Right lobe of liver (tissue), 6 donors: ENCODE measurements at regions not wholly inside any gene's neighbourhood (a gene's known extent, or its start where the extent isn't known, plus 50 kb on each side); places are given as distances from the start of the nearest gene placed in this dataset.
"Not testable (repeated sequence)": the region's sequence is repeated elsewhere in the genome, so short reads cannot be mapped to it uniquely, and the experiment has no call there.

Experiments
- ATAC-seq, 4 donors: fragments of 200-7000 bp; cut with Tn5 transposase; one replicate each; pipeline ENCODE4 v1.9.1; 2020; ENCODE audit warnings: mild to moderate bottlenecking in 4 of 4, moderate library complexity in 4 of 4
- DNase-seq, 3 donors: peaks; one replicate each; pipeline ENCODE4 v3.0.0-alpha.2; 2020
- H3K27ac ChIP-seq, 3 donors: fragments of 200-600 bp; one replicate each; pipeline ENCODE4 v1.8.0; 2022
- H3K27me3 ChIP-seq, 2 donors: fragments of 200-600 bp; one replicate each; pipeline ENCODE4 v1.8.0; 2022
- H3K36me3 ChIP-seq, 4 donors: fragments of 200-600 bp; sonication (generic) in 1 of 4; one replicate each; pipeline versions ENCODE4 v1.5.1 to v1.8.0; 2017 to 2022; ENCODE audit warnings: control low read depth in 1 of 4
- H3K4me1 ChIP-seq, 4 donors: fragments of 200-600 bp; sonication (generic) in 1 of 4; one replicate each; pipeline versions ENCODE4 v1.5.1 to v1.8.0; 2017 to 2022; ENCODE audit warnings: control low read depth in 1 of 4
- H3K4me3 ChIP-seq, 3 donors: fragments of 200-600 bp; one replicate each; pipeline ENCODE4 v1.8.0; 2022
- H3K9me3 ChIP-seq, 4 donors: fragments of 200-600 bp; sonication (generic) in 1 of 4; one replicate each; pipeline versions ENCODE4 v1.5.1 to v1.8.0; 2017 to 2022; ENCODE audit warnings: control low read depth in 1 of 4
- POLR2A ChIP-seq: fragments of 450-650 bp; IDR thresholded peaks from one replicate; pipeline ENCODE4 v1.6.1; 2017; ENCODE audit warnings: antibody characterized with exemption, mild to moderate bottlenecking
- WGBS: methylation state at CpG from one replicate; pipeline ENCODE4 v1.1.6; 2018; ENCODE audit warnings: low coverage, low lambda C conversion rate; ENCODE audit not compliant: insufficient coverage; ENCODE audit errors: missing lambda C conversion rate; 5-methylcytosine and 5-hydroxymethylcytosine counted together
- intact Hi-C, 2 donors: fragments of 100-400 bp; cut with DNase I; formaldehyde crosslinking; loops; one replicate each; pipeline versions ENCODE4 v1.11.2 to v1.14.1; 2022
- TF ChIP-seq, protein P1 (sequence below), 4 donors: fragments of 200-600 bp in 3 of 4; fragments of 450-650 bp in 1 of 4; IDR thresholded peaks; one replicate each; pipeline versions ENCODE4 v1.5.1 to v1.8.0; 2016 to 2022; ENCODE audit warnings: antibody characterized with exemption in 4 of 4, mild to moderate bottlenecking in 2 of 4
- donor health status: DM: no; HTN: yes; CAD: no.
- donor health status: DM: no; HTN: no; CAD: no.
- donor health status: DM: no; HTN: no; CAD: no.
- donor health status: DM: no; HTN: yes; CAD: no.
- donor health status: DM: no; HTN: yes; CAD: no.

DNA sequence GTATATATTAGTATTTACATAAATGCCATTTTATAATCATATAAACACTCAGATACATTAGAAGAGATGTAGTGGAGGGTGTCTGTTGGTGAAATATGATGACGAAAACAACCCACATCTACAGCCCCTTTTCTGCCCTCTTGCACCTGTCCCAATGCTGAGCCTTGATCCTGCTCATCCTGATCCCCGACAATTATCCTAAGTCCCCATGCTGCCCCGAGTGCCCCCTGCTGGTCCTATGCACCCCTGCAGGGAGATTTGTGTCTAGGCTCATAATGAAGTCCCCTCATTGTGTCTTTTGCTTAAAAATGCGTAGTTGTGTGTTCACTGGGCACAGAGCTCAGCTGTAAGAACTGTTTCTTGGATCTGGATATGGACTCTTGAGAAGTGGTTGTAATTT lies 554.5 kb downstream of the TMEM121 start:
- Histone ChIP-seq H3K9me3 (no peaks in the 10 kb centered on the region), H3K4me3 (no peak overlapping the region), H3K27ac (no peak overlapping the region), H3K4me1 (no peaks in the 10 kb centered on the region), H3K27me3 (no peaks in the 10 kb centered on the region), H3K36me3 (no peaks in the 10 kb centered on the region)
- 40% methylated on average over 1 of the region's 4 CpGs for WGBS
- no peak for ATAC-seq
- no peak for TF ChIP-seq POLR2A
- TF ChIP-seq, protein P1, sequence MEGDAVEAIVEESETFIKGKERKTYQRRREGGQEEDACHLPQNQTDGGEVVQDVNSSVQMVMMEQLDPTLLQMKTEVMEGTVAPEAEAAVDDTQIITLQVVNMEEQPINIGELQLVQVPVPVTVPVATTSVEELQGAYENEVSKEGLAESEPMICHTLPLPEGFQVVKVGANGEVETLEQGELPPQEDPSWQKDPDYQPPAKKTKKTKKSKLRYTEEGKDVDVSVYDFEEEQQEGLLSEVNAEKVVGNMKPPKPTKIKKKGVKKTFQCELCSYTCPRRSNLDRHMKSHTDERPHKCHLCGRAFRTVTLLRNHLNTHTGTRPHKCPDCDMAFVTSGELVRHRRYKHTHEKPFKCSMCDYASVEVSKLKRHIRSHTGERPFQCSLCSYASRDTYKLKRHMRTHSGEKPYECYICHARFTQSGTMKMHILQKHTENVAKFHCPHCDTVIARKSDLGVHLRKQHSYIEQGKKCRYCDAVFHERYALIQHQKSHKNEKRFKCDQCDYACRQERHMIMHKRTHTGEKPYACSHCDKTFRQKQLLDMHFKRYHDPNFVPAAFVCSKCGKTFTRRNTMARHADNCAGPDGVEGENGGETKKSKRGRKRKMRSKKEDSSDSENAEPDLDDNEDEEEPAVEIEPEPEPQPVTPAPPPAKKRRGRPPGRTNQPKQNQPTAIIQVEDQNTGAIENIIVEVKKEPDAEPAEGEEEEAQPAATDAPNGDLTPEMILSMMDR (IDR thresholded peaks at IDR 0.05): no peak
- intact Hi-C loops: no loop called here
- DNase-seq: no peak

DNA sequence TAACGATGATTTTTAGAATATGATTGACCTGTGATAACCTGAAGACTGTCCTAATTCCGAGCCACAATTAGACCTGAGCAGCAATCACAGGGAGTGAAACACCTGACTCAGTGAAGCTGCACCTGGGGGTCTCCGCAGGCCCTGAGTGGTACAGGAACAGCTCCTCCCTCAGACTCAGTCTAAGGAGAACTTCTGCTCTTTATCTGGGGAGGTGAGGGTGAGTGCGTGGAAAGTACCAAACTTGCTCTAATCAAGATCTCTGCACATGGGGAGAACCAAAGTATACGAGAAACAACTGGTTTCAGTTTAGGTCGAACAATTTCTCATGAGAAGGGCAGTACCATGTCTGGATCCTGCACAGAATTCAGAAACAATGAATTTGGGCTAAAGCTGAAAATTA lies 555.3 kb downstream of the TMEM121 start:
- H3K9me3 ChIP-seq, H3K4me1 ChIP-seq, H3K27ac ChIP-seq, ATAC-seq, intact Hi-C loops, H3K36me3 ChIP-seq, H3K4me3 ChIP-seq, H3K27me3 ChIP-seq, DNase-seq: not testable (repeated sequence)
- 51% methylated on average over 3 of the region's 6 CpGs for WGBS

DNA sequence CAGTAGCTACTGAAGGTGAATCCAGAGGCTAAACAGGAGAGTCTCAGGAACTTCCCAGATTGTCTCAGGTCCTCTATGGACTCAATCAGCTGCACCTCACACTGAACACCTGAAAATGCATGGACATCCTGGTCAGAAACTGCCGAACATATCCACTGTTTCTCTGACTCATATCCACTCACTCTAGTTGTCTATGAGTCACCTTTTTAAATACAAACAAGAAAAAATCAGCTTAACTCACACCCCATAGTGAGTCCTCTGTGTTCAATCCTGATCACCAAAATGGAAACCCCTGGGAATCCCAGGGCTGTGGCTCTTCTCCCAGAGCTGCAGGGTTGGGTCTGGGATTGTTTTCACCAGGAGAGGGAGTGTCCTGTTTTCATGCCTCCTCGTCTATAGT lies 556.7 kb downstream of the TMEM121 start:
- Histone ChIP-seq H3K36me3 (no peaks in the 10 kb centered on the region), H3K27me3 (no peaks in the 10 kb centered on the region), H3K4me1 (no peaks in the 10 kb centered on the region), H3K27ac (no peak overlapping the region), H3K9me3 (no peaks in the 10 kb centered on the region), H3K4me3 (no peak overlapping the region)
- WGBS: 25% methylated on average over 1 of the region's 2 CpGs
- TF ChIP-seq POLR2A: no peak
- TF ChIP-seq, protein P1 (IDR thresholded peaks at IDR 0.05): no peak
- no peak for ATAC-seq
- intact Hi-C loops: no loop called here
- DNase-seq: no peak

DNA sequence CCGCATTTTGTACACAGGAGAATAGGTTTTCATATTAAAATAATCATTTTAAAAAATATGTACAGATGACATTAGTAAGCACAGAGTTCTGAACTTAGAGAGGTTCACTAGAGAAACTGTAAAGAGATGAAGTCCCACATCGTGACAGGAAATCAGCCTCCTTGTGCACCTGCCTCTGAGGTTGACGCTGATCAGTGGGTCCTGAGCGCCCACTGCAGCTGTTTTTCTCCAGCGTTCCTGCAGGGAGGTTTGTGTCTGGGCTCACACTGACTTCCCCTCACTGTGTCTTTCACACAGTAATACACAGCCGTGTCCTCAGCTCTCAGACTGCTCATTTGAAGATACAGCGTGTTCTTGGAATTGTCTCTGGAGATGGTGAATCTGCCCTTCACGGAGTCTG lies 561.5 kb downstream of the TMEM121 start:
- DNase-seq: no peak
- intact Hi-C loops: no loop called here
- Histone ChIP-seq H3K4me3 (no peak overlapping the region), H3K36me3 (no peaks in the 10 kb centered on the region), H3K4me1 (no peaks in the 10 kb centered on the region), H3K27ac (no peak overlapping the region), H3K9me3 (no peaks in the 10 kb centered on the region), H3K27me3 (no peaks in the 10 kb centered on the region)
- WGBS: 21% methylated on average over 2 of the region's 8 CpGs
- no peak for TF ChIP-seq POLR2A
- TF ChIP-seq, protein P1 (IDR thresholded peaks at IDR 0.05): no peak
- no peak for ATAC-seq

DNA sequence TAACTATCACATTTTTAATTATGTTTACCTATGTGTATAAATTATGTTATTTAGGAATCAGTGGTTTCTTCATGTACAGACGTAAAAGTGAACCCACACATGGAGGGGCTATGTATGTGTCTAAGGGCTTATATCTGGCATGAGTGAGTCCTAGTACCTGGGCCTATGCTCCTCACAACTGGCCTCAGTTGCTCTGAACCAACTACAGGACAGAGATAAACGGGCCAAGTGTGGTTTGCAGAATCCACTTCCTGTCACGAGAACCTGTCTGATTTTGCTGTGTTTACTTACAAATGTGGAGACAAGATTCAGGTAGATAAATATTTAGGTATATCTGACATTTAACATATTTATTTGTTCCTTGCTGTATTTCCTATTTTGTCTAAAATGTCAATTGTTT lies 562.5 kb downstream of the TMEM121 start:
- DNase-seq, H3K9me3 ChIP-seq, H3K36me3 ChIP-seq, H3K4me1 ChIP-seq, H3K4me3 ChIP-seq, H3K27ac ChIP-seq, H3K27me3 ChIP-seq, ATAC-seq, intact Hi-C loops: not testable (repeated sequence)
- 41% methylated on average over 3 of the region's 3 CpGs for WGBS

- peak in 2 of 3 donors; percentile 34 to 51 for DNase-seq
- intact Hi-C loops: no loop called here
- peak in 1 of 4 donors; percentile 25 for ATAC-seq
- H3K27me3 ChIP-seq: no peaks in the 10 kb centered on the region
- no CpG with 5 or more reads among the region's 11 CpGs for WGBS
- no peaks in the 10 kb centered on the region for H3K4me1 ChIP-seq
- no peaks in the 10 kb centered on the region for H3K36me3 ChIP-seq
- no peak overlapping the region for H3K4me3 ChIP-seq
- H3K9me3 ChIP-seq: no peaks in the 10 kb centered on the region
- H3K27ac ChIP-seq: no peak overlapping the region
- no peak for TF ChIP-seq POLR2A
- TF ChIP-seq, protein P1 (IDR thresholded peaks at IDR 0.05): peak in 3 of 4 donors; percentile 25 to 33 (median 30)
Measured at GRCh38 chr14:106094654-106095189, 568.3 kb downstream of the TMEM121 start.
